Neural cell (in vitro differentiated cells): ENCODE measurements at regions not wholly inside any gene's neighbourhood (a gene's known extent, or its start where the extent isn't known, plus 50 kb on each side); places are given as distances from the start of the nearest gene placed in this dataset.

Experiments
- H2AFZ ChIP-seq: fragments of 200-600, 300-800 bp; sonication (generic), shearing (Covaris generic); 2 replicates; pipeline ENCODE4 v1.6.0; 2014; ENCODE audit warnings: low read depth, mild to moderate bottlenecking, antibody characterized with exemption, low read length, moderate library complexity
- H3F3A ChIP-seq: fragments of 200-600 bp; shearing (Covaris generic); 2 replicates; pipeline ENCODE4 v1.6.1; 2016; ENCODE audit warnings: mild to moderate bottlenecking, moderate library complexity, mixed read lengths, antibody characterized with exemption, low read length; ENCODE audit not compliant: insufficient read depth, poor library complexity, severe bottlenecking
- H3K27ac ChIP-seq: fragments of 200-600, 300-800 bp; sonication (generic), shearing (Covaris generic); 2 replicates; pipeline ENCODE4 v1.5.1; 2014; ENCODE audit warnings: mild to moderate bottlenecking, low read length, moderate library complexity
- H3K27me3 ChIP-seq: fragments of 300-800, 200-600 bp; sonication (generic), shearing (Covaris generic); 2 replicates; pipeline ENCODE4 v1.6.0; 2014; ENCODE audit warnings: mild to moderate bottlenecking, low read depth, low read length, moderate library complexity; ENCODE audit not compliant: insufficient read depth
- H3K36me3 ChIP-seq: fragments of 300-800, 200-600 bp; sonication (generic), shearing (Covaris generic); 2 replicates; pipeline ENCODE4 v1.5.1; 2014; ENCODE audit warnings: mild to moderate bottlenecking, antibody characterized with exemption, low read length, moderate library complexity; ENCODE audit not compliant: insufficient read depth
- H3K4me2 ChIP-seq: fragments of 300-800, 200-600 bp; sonication (generic), shearing (Covaris generic); 2 replicates; pipeline ENCODE4 v1.6.0; 2014; ENCODE audit warnings: mild to moderate bottlenecking, low read length
- H3K4me3 ChIP-seq: fragments of 300-800, 200-600 bp; sonication (generic), shearing (Covaris generic); 2 replicates; pipeline ENCODE4 v1.5.1; 2014; ENCODE audit warnings: mild to moderate bottlenecking, low read length, moderate library complexity
- H3K79me2 ChIP-seq: fragments of 200-600 bp; shearing (Covaris generic); replicated peaks from 2 replicates; pipeline ENCODE4 v1.6.0; 2014; ENCODE audit warnings: mild to moderate bottlenecking, low read length, moderate library complexity; ENCODE audit not compliant: insufficient read depth
- H3K9ac ChIP-seq: fragments of 300-800, 200-600 bp; sonication (generic), shearing (Covaris generic); 2 replicates; pipeline ENCODE4 v1.6.1; 2016; ENCODE audit warnings: mild to moderate bottlenecking, low read length, mixed read lengths
- H3K9me2 ChIP-seq: fragments of 200-600 bp; shearing (Covaris generic); 2 replicates; pipeline ENCODE4 v1.6.1; 2016; ENCODE audit warnings: mild to moderate bottlenecking, low read length, mixed read lengths; ENCODE audit not compliant: insufficient read depth
- H3K9me3 ChIP-seq: fragments of 200-600, 300-800 bp; sonication (generic), shearing (Covaris generic); 2 replicates; pipeline ENCODE4 v1.6.1; 2016; ENCODE audit warnings: mild to moderate bottlenecking, mixed run types, low read length, moderate library complexity, mixed read lengths
- H4K20me1 ChIP-seq: fragments of 200-600 bp; shearing (Covaris generic); 2 replicates; pipeline ENCODE4 v1.6.1; 2016; ENCODE audit warnings: mild to moderate bottlenecking, mixed run types; ENCODE audit not compliant: insufficient read depth
- EP300 ChIP-seq: fragments of 450-650 bp; conservative IDR thresholded peaks from 2 replicates; pipeline ENCODE4 v1.6.1; 2014; ENCODE audit warnings: antibody characterized with exemption, mild to moderate bottlenecking, moderate library complexity; ENCODE audit not compliant: poor library complexity, severe bottlenecking
- EZH2 ChIP-seq: fragments of 200-600, 300-800 bp; shearing (Covaris generic), sonication (generic); IDR thresholded peaks from 2 replicates; pipeline ENCODE4 v1.6.1; 2014; ENCODE audit warnings: antibody characterized with exemption, low read length, borderline replicate concordance, mild to moderate bottlenecking; ENCODE audit not compliant: insufficient read depth, poor library complexity, severe bottlenecking
- MXI1 ChIP-seq: fragments of 450-650 bp; conservative IDR thresholded peaks from 2 replicates; pipeline ENCODE4 v1.6.1; 2014; ENCODE audit warnings: antibody characterized with exemption, mild to moderate bottlenecking; ENCODE audit not compliant: poor library complexity, severe bottlenecking
- POLR2AphosphoS5 ChIP-seq: IDR thresholded peaks from 2 replicates; pipeline ENCODE4 v1.6.1; 2012
- RAD21 ChIP-seq: fragments of 450-650 bp; conservative IDR thresholded peaks from 2 replicates; pipeline ENCODE4 v1.6.1; 2014; ENCODE audit warnings: antibody characterized with exemption, mild to moderate bottlenecking, moderate library complexity
- SMC3 ChIP-seq: fragments of 450-650 bp; conservative IDR thresholded peaks from 2 replicates; pipeline ENCODE4 v1.6.1; 2014; ENCODE audit warnings: antibody characterized with exemption, mild to moderate bottlenecking, moderate library complexity; ENCODE audit not compliant: poor library complexity
- TAF1 ChIP-seq: IDR thresholded peaks from 2 replicates; pipeline ENCODE4 v1.6.1; 2012; ENCODE audit warnings: low read depth
- TF ChIP-seq, protein P1 (sequence below): IDR thresholded peaks from 2 replicates; pipeline ENCODE4 v1.6.1; 2012; ENCODE audit warnings: borderline replicate concordance
- TF ChIP-seq, protein P2 (sequence below): fragments of 450-650 bp; IDR thresholded peaks from 2 replicates; pipeline ENCODE4 v1.5.1; 2014; ENCODE audit warnings: antibody characterized with exemption, mild to moderate bottlenecking, moderate library complexity; ENCODE audit not compliant: poor library complexity, severe bottlenecking

DNA sequence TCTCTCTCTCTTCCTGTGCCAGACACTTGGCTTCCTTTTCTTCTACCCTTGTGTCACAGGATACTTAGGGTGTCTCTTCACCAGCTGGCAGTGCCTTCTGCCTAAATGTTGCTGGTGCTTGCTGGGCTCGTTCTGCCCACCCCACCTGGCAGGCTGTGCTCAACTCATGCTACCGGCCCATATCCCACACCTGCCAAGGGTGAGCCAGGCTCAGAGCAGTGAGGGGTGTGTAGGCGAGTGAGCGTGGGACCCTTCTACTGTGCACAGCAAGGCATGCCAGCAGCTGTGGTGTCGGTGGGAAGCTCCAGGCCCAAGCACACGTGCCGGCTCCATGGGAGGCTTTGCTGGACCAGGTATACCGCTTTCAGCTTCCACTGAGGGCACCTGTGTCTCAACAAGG, 1626.7 kb upstream of the ACO1 start:
- no peak overlapping the region for H2AFZ ChIP-seq
- TF ChIP-seq EZH2 (no peak), POLR2AphosphoS5 (no peak), EP300 (no peak), SMC3 (no peak), TAF1 (no peak), RAD21 (no peak), MXI1 (no peak)
- TF ChIP-seq, protein P1, sequence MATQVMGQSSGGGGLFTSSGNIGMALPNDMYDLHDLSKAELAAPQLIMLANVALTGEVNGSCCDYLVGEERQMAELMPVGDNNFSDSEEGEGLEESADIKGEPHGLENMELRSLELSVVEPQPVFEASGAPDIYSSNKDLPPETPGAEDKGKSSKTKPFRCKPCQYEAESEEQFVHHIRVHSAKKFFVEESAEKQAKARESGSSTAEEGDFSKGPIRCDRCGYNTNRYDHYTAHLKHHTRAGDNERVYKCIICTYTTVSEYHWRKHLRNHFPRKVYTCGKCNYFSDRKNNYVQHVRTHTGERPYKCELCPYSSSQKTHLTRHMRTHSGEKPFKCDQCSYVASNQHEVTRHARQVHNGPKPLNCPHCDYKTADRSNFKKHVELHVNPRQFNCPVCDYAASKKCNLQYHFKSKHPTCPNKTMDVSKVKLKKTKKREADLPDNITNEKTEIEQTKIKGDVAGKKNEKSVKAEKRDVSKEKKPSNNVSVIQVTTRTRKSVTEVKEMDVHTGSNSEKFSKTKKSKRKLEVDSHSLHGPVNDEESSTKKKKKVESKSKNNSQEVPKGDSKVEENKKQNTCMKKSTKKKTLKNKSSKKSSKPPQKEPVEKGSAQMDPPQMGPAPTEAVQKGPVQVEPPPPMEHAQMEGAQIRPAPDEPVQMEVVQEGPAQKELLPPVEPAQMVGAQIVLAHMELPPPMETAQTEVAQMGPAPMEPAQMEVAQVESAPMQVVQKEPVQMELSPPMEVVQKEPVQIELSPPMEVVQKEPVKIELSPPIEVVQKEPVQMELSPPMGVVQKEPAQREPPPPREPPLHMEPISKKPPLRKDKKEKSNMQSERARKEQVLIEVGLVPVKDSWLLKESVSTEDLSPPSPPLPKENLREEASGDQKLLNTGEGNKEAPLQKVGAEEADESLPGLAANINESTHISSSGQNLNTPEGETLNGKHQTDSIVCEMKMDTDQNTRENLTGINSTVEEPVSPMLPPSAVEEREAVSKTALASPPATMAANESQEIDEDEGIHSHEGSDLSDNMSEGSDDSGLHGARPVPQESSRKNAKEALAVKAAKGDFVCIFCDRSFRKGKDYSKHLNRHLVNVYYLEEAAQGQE = no peak
- TF ChIP-seq, protein P2, sequence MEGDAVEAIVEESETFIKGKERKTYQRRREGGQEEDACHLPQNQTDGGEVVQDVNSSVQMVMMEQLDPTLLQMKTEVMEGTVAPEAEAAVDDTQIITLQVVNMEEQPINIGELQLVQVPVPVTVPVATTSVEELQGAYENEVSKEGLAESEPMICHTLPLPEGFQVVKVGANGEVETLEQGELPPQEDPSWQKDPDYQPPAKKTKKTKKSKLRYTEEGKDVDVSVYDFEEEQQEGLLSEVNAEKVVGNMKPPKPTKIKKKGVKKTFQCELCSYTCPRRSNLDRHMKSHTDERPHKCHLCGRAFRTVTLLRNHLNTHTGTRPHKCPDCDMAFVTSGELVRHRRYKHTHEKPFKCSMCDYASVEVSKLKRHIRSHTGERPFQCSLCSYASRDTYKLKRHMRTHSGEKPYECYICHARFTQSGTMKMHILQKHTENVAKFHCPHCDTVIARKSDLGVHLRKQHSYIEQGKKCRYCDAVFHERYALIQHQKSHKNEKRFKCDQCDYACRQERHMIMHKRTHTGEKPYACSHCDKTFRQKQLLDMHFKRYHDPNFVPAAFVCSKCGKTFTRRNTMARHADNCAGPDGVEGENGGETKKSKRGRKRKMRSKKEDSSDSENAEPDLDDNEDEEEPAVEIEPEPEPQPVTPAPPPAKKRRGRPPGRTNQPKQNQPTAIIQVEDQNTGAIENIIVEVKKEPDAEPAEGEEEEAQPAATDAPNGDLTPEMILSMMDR = no peak
- no peaks in the 10 kb centered on the region for H3K9me3 ChIP-seq
- no peak overlapping the region for H3K4me3 ChIP-seq
- no peak overlapping the region for H3K9ac ChIP-seq
- no peaks in the 10 kb centered on the region for H3K36me3 ChIP-seq
- H3K27ac ChIP-seq = no peak overlapping the region
- no peak overlapping the region for H3K4me2 ChIP-seq
- H3K9me2 ChIP-seq = no peaks in the 10 kb centered on the region
- H3K79me2 ChIP-seq = no peaks in the 10 kb centered on the region
- H4K20me1 ChIP-seq = no peaks in the 10 kb centered on the region
- H3F3A ChIP-seq = no peaks in the 10 kb centered on the region
- H3K27me3 ChIP-seq = no peaks in the 10 kb centered on the region

DNA sequence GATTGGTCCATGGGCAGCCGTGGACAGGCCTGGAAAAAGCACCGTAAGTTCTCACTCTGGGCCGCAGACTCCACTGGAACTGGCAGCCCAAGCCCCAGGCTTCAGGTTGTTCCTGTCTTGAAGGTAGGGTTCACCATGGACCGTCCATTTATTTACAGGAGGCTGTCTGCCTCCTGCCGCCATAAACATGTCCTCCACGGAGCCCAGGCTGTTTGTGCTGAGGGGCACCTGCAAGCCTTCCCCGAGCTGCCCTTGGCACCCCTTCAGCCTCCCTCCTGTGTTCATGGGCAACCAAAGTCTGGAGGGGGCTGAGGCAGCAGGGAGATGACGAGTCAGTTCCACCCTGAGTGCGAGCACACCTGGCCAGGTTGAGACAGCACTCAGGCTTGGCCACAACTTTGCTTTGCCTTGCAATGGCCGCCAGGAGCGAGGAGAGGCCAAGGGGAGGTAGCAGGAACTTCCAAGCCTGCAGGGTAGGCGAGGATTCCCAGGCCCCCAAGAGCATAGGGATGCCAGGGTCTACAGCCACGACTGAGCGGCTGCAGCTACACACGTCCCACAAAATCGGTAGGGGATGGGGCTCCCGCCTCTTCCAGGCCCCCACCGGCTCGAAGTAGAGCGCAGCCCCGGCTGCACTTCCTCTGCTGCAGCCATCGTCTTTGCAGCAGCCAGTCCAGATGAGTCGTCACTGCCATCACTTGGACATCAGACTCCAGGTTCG, 1625.6 kb upstream of the ACO1 start:
- Histone ChIP-seq H3K9me2 (no peaks in the 10 kb centered on the region), H3K4me3 (no peak overlapping the region), H3K79me2 (no peaks in the 10 kb centered on the region), H3K9ac (no peak overlapping the region), H3K27ac (no peak overlapping the region), H3K4me2 (no peak overlapping the region), H4K20me1 (no peaks in the 10 kb centered on the region), H2AFZ (no peak overlapping the region), H3K36me3 (no peaks in the 10 kb centered on the region), H3K9me3 (no peaks in the 10 kb centered on the region), H3K27me3 (no peaks in the 10 kb centered on the region), H3F3A (no peaks in the 10 kb centered on the region)
- TF ChIP-seq POLR2AphosphoS5 (no peak), RAD21 (no peak), SMC3 (no peak), MXI1 (no peak), EP300 (no peak), EZH2 (no peak), TAF1 (no peak)
- TF ChIP-seq, protein P2 = no peak
- TF ChIP-seq, protein P1 = no peak
